ENCODE measurements at regions not wholly inside any gene's neighbourhood (a gene's known extent, or its start where the extent isn't known, plus 50 kb on each side); places are given as distances from the start of the nearest gene placed in this dataset.

DNA sequence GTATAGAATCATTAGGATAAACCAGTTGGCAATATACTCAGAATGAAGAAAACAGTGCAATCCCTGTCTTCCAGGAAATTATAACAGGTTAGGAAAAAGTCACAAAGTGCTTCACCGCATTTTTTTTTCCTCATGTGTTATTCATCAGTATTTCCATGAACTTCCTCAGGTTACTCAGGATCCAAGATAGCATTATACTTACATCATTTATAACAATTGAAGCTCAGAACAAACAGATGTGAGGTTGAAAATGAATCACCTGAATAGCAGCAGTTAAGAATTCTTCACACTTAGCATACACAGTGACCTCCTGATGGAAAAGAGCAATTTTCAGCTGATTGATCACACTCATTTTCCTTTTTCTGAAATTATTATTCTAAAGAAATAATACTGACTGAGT, 1040.7 kb upstream of the B3GALT2 start:
- no peak for DNase-seq (ENCODE audit: low read depth in 1 of 2, low spot score in 1 of 2)

DNA sequence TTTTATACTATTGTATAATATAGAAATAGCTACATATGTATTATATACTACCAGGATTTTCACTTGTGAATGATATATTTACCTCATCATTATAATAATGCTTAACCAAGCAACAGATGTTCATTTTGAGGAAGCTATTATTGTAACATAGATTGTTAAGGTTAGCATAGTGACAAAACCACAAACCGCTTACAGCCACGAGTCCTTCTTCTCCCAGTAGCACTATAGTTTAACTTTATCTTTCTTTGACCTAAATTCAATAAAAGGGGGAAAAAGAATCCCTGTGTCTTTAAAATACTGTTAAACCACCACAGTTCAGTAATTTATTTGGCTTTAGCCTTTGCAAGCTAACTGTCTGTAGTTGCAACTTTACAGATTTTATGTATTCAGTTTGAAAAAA, 1039.4 kb upstream of the B3GALT2 start:
- DNase-seq (ENCODE audit: low read depth in 1 of 2, low spot score in 1 of 2) = no peak

DNA sequence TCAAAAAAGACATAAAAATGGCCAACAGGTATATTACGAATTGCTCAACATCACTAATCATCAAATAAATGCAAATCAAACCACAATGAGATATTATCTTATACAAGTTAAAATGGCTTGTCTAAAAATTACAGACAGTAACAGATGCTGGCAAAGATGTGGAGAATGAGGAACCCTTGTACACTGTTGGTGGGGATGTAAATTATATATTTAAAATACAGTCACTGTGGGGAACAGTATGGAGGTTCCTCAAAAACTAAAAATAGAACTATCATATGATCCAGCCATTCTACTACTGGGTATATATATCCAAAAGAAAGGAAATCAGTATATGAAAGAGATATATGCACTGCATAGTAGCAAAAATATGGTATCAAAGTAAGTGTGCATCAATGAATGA, 1037.2 kb upstream of the B3GALT2 start:
- DNase-seq (ENCODE audit: low read depth in 1 of 2, low spot score in 1 of 2) = no peak

DNA sequence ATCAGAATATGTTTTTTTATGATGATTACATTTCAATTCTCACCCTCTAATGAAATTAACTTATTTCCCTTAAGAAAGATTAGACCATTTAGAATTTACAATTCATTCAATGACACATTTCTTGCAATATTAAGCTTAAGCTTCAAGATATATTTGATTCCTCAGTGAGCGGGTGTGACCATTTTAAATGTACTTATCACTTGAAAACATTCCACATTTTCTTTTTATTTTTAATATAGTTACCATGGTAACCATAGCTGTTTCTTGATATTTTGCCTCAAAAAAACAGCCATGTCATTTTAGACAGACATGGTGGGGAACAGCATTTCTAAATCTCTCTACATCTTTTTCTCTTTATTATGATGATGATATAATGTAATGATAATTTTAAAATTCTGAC, 1029.0 kb upstream of the B3GALT2 start:
- no peak for DNase-seq (ENCODE audit: low read depth in 1 of 2, low spot score in 1 of 2)

DNA sequence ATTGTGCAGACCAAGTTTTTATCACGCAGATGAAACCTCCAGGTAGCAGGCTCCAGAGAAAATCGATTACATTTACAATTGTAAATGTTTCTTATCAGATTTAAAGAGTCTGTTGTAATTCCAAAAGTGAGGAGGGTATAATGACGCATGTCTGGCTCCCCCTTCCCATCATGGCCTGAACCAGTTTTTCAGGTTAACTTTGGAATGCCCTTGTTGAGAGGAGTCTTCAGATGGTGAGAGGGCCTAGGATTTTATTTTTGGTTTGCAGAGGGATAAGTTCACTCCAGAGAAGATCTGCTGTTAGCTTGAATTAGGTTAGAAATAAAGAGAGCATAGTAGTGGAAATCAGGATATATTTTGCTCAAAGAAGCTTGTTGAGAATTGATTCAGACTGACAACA, 1028.3 kb upstream of the B3GALT2 start:
- DNase-seq (ENCODE audit: low read depth in 1 of 2, low spot score in 1 of 2) = no peak

DNA sequence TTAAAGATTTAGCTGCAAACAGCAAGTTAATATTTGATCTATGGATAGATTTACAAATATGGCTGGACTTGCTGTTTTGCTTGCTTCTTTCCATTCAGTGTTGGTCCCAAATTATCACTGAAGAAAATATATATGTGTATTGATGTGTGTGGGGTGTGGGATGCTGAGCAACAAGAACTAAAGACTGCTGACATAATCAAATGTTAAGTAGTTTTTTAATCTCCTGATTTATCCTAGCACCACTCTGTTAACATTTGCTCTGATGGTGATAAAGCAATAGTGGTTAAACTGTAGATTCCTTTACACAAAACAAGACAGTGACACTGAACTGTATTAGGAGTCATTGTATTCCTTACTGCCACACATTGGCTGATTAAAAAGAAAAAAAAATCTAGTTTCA, 1023.5 kb upstream of the B3GALT2 start:
- DNase-seq (ENCODE audit: low read depth in 1 of 2, low spot score in 1 of 2) = no peak

DNA sequence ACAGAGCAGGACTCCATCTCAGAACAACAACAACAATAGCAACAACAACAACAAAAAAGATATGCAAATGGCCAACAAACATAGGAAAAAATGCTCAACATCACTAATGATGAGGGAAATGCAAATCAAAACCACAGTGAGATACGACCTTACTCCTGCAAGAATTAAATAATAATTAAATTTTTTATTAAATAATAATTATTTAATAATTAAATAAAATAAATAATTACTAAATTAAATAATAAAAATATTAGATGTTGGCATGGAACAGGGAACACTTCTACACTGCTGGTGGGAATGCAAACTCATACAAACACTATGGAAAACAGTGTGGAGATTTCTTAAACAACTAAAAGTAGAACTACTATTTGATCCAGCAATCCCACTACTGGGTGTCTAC, 1022.3 kb upstream of the B3GALT2 start:
- DNase-seq (ENCODE audit: low read depth in 1 of 2, low spot score in 1 of 2) = no peak

DNA sequence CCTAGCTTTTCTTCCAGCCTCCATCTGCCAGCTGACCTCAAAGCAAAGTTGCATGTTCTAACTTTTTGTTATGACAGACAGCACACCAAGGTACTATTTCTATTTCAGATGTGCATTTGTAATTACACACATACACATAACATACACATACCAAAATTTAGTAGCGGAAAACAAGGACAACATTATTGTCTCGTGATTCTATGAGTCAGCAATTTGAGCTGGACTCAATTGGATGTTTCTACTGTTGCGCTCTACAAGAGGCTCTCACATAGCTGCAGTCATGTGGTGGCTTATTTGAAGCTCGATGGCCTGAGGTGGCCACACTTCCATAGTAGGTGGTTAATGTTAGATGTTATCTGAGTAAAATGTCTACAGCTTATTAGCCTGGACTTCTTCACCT, 1010.1 kb upstream of the B3GALT2 start:
- no peak for DNase-seq (ENCODE audit: low read depth in 1 of 2, low spot score in 1 of 2)

DNA sequence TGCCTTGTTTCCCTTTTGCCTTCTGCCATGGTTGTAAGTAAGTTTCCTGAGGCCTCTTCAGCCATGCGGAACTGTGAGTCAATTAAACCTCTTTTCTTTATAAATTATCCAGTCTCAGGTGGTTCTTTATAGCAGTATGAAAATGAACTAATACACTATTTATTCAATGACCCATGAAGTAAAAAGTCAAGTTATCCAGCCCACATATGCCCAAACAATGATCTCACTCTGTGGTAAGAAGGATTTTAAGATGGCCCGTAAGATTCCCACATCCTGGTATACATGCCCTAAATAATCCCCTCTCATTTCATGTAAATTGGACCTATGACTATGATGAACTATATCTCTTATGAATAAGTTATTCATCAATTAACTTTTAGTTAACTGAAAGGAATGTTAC, 1008.3 kb upstream of the B3GALT2 start:
- no peak for DNase-seq (ENCODE audit: low read depth in 1 of 2, low spot score in 1 of 2)

DNA sequence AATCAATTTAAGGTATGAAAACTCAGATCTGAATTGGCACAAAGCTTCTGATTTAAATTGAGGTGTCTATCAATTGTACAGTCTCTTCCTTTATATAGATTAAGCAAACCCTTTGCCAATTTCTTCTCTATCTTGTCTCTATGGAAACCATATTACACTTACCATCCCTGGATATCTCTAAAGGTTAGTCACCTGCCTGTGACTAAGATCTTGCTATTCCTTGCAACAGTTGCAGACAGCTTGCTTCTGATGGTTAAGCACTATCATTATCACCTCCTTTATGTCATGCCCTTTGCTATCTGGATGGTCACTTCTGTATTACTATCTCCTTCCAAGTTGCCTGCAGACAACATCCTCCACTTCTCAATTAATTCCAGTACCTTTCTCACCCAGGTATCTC, 998.6 kb upstream of the B3GALT2 start:
- no peak for DNase-seq (ENCODE audit: low read depth in 1 of 2, low spot score in 1 of 2)

DNA sequence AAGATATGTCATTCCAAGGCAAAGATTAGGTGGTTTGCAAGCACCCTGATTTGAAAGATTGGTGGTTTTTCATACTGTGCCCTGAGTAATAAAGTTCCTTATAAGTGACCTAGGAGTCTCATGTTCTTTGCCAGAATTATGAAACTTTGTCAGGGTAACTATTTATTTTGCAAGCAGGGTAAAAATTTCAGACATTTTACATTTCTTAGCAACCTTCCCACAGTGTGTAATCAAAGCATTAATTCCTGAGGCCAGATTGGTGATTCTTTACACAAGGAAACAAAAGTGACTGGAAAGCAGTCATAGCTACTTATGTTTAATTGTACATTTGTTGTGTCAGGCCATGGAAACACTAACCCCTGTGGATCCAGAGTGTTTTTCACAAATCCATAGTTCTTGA, 998.0 kb upstream of the B3GALT2 start:
- no peak for DNase-seq (ENCODE audit: low read depth in 1 of 2, low spot score in 1 of 2)

DNA sequence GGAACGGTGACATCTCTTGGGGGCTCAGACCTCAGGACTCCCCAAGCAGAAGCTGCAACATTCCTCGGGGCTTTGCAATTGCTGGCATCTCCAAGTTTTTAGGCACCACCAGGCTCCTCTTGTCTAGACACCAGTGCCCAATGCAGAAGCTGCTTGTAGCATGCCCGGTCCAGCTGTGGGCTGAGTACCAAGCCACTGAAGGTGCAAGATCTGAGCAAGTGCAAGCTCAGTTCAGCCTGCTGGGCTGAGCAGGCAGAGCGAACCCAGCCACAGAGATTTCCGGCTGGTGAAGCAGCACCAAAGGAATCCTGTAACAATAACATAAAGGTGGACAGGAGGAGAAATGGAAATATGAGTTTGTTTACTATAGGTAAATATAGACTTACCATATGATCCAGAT, 995.4 kb upstream of the B3GALT2 start:
- no peak for DNase-seq (ENCODE audit: low read depth in 1 of 2, low spot score in 1 of 2)

DNA sequence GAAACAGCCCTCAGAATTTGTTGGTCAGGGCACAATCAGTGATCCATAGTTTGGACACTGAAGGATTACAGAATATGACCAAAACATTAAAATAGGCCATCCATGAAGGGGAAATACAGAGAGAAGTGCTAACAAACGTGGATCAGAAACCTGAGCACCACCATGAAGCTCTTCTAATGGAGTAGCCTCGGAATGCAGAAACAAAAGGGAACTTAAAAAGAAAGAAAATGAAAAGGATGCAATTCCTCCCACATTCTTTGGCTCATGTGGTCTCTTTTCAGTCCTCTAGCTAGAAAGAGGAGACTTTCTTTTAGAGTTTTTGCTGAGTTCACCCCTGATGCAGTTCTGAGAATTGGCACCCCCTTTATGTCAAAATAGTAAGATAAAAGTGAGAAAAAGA, 989.8 kb upstream of the B3GALT2 start:
- DNase-seq (ENCODE audit: low read depth in 1 of 2, low spot score in 1 of 2) = no peak

DNA sequence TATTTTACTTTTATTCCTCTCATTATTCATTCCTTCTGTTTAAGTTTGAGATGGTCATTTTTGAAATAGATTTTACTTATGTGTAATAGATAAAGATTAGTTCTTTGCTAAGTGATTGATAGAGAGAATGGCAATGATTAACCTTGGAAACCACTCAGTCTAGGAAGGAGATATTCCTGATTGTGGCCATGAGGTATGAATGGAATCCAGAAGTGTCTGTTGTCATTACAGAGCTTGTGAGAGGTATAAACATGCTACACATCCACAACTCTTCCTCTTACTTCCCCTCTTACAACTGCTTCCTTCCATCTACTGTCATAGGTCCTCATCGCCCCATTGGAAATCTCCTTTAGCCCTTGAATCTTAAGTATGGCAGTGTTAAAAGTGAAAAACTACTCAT, 988.8 kb upstream of the B3GALT2 start:
- no peak for DNase-seq (ENCODE audit: low read depth in 1 of 2, low spot score in 1 of 2)

DNA sequence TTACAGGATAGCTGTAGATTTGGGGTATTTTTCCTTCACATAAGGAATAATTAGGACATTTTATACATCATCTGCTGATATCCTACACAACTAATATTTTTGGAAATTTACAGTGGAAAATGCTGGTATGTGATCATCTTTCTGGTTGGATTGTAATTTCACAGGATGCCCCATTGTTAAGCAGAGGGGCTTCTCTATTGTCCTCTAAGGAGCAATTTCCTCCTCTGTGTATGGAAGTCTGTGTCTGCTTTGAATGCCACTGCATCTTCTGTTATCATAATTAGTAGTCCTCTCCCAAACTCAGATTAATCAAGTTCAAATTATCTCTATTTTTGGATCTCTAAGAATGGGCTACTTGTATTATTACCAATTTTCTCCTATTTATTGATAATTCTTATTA, 988.1 kb upstream of the B3GALT2 start:
- no peak for DNase-seq (ENCODE audit: low read depth in 1 of 2, low spot score in 1 of 2)

DNA sequence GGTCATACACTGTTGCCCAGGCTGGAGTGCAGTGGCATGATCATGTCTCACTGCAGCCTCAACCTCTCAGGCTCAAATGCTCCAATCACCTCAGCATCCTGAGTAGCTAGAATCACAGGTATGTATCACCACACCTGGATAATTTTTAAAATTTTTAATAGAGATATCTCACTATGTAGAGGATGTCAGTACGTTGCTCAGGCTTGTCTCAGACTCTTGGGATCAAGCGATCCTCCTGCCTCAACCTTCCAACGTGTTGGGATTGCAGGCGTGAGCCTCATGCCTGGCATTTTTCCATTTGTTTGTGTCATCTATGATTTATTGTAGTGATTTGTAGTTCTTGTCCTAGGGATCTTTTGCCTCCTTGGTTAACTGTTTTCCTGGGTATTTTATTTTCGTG, 985.2 kb upstream of the B3GALT2 start:
- no peak for DNase-seq (ENCODE audit: low read depth in 1 of 2, low spot score in 1 of 2)

DNA sequence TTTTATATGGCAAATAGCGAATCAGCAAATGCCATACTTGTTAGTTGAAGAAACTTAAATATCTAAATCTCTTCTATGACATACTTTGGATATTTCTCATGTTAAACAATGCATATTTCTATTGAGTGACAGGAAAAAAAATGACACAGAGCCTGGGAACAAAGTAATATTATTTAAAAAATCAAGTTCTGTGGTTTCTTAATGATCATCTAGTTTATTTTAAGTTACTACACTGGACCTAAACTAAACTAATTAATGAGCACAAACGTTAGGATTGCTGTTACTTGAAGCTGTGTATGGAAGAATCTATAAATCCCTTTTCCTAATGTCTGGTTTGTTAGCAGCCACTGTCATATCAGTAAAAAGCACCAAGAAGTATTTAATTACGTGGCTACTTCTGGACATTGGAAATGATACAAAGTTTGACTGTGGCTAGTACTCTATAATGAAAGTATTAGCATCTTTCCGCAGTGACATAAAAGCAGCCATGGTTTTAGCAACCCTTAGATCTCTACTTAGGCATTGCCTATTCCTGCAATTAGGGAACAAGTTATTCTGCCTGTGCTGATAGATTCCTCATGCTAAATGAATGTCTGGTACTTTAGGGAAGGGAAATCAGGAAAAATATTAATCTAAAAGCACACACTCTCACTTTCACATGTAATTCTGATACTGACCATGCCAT, 981.7 kb upstream of the B3GALT2 start:
- no peak for DNase-seq (ENCODE audit: low read depth in 1 of 2, low spot score in 1 of 2)

DNA sequence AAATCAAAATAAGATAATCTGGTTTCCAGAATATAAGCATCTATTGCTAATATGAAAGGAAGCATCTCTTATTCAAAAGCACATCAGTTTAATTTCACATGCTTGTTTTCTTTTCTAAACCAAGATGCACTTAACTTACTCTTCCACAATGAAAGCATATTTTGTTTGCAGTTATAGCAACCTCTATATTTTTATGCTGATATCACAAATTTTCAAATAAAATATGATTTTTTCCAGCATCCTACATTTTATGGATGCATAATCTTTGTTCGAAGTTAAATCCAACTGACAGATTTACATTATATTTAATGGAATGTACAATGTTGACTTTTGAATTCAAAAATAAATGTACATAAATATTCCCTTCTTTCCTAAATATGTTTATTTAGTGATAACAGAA, 978.3 kb upstream of the B3GALT2 start:
- DNase-seq (ENCODE audit: low read depth in 1 of 2, low spot score in 1 of 2) = no peak

DNA sequence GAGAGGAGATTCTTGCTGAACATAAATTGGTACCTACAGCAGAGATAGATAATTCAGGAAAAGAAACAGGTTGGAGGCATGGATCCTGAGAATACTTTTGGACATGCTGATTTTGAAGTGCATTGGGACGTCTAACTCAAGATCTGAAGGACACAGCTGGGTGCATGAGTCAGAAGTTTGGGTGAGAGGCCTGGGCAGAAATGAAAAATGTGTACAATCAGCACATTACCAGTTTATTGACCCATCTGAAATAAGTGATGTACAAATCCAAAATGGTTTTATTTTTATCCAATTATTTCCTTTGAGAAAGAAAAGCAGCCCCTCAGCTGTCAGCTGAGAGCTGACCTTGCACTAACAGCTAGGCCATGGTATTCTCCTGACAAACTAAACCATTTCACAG, 975.2 kb upstream of the B3GALT2 start:
- DNase-seq (ENCODE audit: low read depth in 1 of 2, low spot score in 1 of 2) = no peak

DNA sequence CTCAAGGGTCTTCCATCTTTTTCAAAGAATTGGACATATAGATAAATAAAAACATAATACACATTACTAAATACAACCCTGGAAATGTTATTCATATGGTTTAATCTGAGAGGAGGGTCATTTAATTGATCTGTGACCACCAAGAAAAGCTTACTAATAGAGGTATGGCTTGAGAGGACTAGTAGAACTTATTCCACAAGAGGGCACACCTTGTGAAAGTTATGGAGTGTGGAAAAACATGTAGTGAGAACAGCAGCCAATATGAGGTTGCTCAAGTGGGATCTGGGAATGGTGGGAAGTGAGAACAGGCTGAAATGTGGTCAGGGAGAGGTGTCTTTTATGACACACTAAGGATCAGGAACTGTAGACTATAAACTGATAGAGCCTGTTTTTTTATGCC, 973.5 kb upstream of the B3GALT2 start:
- DNase-seq (ENCODE audit: low read depth in 1 of 2, low spot score in 1 of 2) = no peak

DNA sequence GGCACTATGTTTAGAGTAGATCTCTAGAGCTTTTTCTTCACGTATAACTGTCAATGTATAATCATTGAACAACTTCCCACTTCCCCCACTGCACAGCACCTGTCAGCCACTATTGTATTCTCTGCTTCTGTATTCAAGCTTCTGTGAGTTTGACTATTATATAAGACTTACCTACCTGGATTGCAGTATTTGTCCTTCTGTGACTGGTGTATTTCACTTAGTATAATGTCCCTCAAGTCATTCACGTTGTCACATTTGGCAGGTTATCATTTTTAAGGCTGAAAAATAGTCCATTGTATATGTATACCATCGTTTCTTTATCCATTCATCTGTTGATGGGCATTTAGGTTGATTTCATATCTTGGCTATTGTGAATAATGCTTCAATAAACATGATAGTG, 969.5 kb upstream of the B3GALT2 start:
- DNase-seq (ENCODE audit: low read depth in 1 of 2, low spot score in 1 of 2) = no peak

DNA sequence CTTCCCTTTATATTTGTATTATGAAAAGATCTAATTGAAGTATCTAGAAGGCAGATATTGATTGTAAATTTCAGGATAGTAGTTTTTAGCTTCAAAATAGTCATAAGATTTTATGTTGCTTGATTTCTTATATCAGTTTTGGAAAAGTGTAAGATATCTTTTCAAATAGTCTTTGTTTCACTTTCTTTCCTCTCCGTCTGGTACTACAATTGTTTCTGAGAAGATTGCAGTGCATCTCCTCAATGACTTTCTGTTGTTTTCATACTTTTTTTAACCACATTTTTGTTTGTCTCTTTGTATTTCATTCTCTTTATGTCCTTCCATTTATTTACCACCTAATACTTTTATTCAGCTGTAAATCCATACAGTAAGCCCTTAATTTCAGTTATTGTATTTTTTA, 964.6 kb upstream of the B3GALT2 start:
- no peak for DNase-seq (ENCODE audit: low read depth in 1 of 2, low spot score in 1 of 2)

DNA sequence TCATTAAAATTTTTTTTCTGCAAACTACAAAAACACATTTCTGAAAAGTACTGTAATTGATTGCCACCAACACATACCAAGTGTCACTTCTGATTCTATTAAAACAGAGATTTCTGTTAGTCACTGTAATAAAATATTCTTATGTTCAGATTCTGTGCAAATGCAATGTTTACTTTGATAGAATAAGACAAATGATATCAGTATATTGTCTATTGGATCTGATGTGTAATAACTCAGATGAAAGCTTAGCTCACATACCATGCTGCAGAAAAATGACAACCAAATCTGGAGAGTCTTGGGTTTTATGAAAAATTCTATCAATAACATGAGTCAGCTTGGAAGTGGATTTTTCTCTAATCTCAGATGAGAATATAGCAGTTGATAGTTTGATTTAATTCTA, 963.8 kb upstream of the B3GALT2 start:
- no peak for DNase-seq (ENCODE audit: low read depth in 1 of 2, low spot score in 1 of 2)

DNA sequence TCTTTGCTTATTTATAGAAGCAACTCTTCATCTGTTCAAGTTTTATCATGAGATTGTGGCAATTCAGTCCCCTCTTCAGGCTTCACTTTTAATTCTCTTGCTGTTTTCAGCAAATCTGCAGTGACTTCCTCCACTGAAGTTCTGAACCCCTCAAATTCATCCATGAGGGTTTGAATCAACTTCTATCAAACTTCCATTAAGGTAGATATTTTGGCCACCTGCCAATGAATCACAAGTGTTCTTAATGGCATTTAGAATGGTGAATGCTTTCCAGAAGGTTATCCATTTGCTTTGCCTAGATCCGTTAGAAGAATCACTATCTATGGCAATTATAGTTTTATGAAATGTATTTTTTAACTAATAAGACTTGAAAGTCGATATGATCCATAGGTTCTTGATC, 946.7 kb upstream of the B3GALT2 start:
- no peak for DNase-seq (ENCODE audit: low read depth in 1 of 2, low spot score in 1 of 2)
